Glomerular visceral epithelial cell (primary cell): ENCODE measurements at regions not wholly inside any gene's neighbourhood (a gene's known extent, or its start where the extent isn't known, plus 50 kb on each side); places are given as distances from the start of the nearest gene placed in this dataset.

ENCODE experiments used
- DNase-seq: peaks from one replicate; pipeline ENCODE4 v3.0.0-alpha.2; 2016; ENCODE audit errors: extremely low spot score

- no peak for DNase-seq
Observed at GRCh38 chr1:80441664-80442063, 1359.1 kb upstream of the ADGRL2 start.

GRCh38 chr1:80436851-80437250 is 1363.9 kb upstream of the ADGRL2 start:
- DNase-seq = no peak

- no peak for DNase-seq
Observed at GRCh38 chr1:80427881-80428280, 1372.9 kb upstream of the ADGRL2 start.

- no peak for DNase-seq
Observed at GRCh38 chr1:80424249-80424648, 1376.5 kb upstream of the ADGRL2 start.

GRCh38 chr1:80418134-80418533 is 1382.6 kb upstream of the ADGRL2 start:
- no peak for DNase-seq

- DNase-seq = peak; percentile 24
Observed at GRCh38 chr1:80417671-80418070, 1383.1 kb upstream of the ADGRL2 start.

- DNase-seq = no peak
Observed at GRCh38 chr1:80413969-80414368, 1386.8 kb upstream of the ADGRL2 start.

- no peak for DNase-seq
Observed at GRCh38 chr1:80410233-80410632, 1390.5 kb upstream of the ADGRL2 start.

- DNase-seq = no peak
Observed at GRCh38 chr1:80403471-80403893, 1397.0 kb upstream of the ADGRL4 start.

GRCh38 chr1:80402625-80403024 is 1396.1 kb upstream of the ADGRL4 start:
- no peak for DNase-seq

- no peak for DNase-seq
Observed at GRCh38 chr1:80401757-80402156, 1395.2 kb upstream of the ADGRL4 start.

- no peak for DNase-seq
Observed at GRCh38 chr1:80392529-80392928, 1386.0 kb upstream of the ADGRL4 start.

GRCh38 chr1:80385650-80386049 is 1379.1 kb upstream of the ADGRL4 start:
- no peak for DNase-seq

GRCh38 chr1:80384959-80385358 is 1378.4 kb upstream of the ADGRL4 start:
- no peak for DNase-seq

- DNase-seq = no peak
Observed at GRCh38 chr1:80384083-80384830, 1377.7 kb upstream of the ADGRL4 start.

- DNase-seq = peak; percentile 61
Observed at GRCh38 chr1:80375662-80376061, 1369.1 kb upstream of the ADGRL4 start.

- DNase-seq = no peak
Observed at GRCh38 chr1:80375109-80375508, 1368.6 kb upstream of the ADGRL4 start.

- no peak for DNase-seq
Observed at GRCh38 chr1:80369780-80370179, 1363.2 kb upstream of the ADGRL4 start.

- DNase-seq = no peak
Observed at GRCh38 chr1:80367058-80367457, 1360.5 kb upstream of the ADGRL4 start.

- DNase-seq = peak; percentile 7
Observed at GRCh38 chr1:80365359-80366021, 1359.0 kb upstream of the ADGRL4 start.

GRCh38 chr1:80363689-80364475 is 1357.4 kb upstream of the ADGRL4 start:
- no peak for DNase-seq

- no peak for DNase-seq
Observed at GRCh38 chr1:80359666-80360065, 1353.1 kb upstream of the ADGRL4 start.

GRCh38 chr1:80349218-80349617 is 1342.7 kb upstream of the ADGRL4 start:
- DNase-seq = no peak
